ENCODE measurements at regions not wholly inside any gene's neighbourhood (a gene's known extent, or its start where the extent isn't known, plus 50 kb on each side); places are given as distances from the start of the nearest gene placed in this dataset.

GRCh38 chr9:79962836-79963235 lies 391.1 kb downstream of the TLE4 start (continued):
- TF ChIP-seq, protein P1, sequence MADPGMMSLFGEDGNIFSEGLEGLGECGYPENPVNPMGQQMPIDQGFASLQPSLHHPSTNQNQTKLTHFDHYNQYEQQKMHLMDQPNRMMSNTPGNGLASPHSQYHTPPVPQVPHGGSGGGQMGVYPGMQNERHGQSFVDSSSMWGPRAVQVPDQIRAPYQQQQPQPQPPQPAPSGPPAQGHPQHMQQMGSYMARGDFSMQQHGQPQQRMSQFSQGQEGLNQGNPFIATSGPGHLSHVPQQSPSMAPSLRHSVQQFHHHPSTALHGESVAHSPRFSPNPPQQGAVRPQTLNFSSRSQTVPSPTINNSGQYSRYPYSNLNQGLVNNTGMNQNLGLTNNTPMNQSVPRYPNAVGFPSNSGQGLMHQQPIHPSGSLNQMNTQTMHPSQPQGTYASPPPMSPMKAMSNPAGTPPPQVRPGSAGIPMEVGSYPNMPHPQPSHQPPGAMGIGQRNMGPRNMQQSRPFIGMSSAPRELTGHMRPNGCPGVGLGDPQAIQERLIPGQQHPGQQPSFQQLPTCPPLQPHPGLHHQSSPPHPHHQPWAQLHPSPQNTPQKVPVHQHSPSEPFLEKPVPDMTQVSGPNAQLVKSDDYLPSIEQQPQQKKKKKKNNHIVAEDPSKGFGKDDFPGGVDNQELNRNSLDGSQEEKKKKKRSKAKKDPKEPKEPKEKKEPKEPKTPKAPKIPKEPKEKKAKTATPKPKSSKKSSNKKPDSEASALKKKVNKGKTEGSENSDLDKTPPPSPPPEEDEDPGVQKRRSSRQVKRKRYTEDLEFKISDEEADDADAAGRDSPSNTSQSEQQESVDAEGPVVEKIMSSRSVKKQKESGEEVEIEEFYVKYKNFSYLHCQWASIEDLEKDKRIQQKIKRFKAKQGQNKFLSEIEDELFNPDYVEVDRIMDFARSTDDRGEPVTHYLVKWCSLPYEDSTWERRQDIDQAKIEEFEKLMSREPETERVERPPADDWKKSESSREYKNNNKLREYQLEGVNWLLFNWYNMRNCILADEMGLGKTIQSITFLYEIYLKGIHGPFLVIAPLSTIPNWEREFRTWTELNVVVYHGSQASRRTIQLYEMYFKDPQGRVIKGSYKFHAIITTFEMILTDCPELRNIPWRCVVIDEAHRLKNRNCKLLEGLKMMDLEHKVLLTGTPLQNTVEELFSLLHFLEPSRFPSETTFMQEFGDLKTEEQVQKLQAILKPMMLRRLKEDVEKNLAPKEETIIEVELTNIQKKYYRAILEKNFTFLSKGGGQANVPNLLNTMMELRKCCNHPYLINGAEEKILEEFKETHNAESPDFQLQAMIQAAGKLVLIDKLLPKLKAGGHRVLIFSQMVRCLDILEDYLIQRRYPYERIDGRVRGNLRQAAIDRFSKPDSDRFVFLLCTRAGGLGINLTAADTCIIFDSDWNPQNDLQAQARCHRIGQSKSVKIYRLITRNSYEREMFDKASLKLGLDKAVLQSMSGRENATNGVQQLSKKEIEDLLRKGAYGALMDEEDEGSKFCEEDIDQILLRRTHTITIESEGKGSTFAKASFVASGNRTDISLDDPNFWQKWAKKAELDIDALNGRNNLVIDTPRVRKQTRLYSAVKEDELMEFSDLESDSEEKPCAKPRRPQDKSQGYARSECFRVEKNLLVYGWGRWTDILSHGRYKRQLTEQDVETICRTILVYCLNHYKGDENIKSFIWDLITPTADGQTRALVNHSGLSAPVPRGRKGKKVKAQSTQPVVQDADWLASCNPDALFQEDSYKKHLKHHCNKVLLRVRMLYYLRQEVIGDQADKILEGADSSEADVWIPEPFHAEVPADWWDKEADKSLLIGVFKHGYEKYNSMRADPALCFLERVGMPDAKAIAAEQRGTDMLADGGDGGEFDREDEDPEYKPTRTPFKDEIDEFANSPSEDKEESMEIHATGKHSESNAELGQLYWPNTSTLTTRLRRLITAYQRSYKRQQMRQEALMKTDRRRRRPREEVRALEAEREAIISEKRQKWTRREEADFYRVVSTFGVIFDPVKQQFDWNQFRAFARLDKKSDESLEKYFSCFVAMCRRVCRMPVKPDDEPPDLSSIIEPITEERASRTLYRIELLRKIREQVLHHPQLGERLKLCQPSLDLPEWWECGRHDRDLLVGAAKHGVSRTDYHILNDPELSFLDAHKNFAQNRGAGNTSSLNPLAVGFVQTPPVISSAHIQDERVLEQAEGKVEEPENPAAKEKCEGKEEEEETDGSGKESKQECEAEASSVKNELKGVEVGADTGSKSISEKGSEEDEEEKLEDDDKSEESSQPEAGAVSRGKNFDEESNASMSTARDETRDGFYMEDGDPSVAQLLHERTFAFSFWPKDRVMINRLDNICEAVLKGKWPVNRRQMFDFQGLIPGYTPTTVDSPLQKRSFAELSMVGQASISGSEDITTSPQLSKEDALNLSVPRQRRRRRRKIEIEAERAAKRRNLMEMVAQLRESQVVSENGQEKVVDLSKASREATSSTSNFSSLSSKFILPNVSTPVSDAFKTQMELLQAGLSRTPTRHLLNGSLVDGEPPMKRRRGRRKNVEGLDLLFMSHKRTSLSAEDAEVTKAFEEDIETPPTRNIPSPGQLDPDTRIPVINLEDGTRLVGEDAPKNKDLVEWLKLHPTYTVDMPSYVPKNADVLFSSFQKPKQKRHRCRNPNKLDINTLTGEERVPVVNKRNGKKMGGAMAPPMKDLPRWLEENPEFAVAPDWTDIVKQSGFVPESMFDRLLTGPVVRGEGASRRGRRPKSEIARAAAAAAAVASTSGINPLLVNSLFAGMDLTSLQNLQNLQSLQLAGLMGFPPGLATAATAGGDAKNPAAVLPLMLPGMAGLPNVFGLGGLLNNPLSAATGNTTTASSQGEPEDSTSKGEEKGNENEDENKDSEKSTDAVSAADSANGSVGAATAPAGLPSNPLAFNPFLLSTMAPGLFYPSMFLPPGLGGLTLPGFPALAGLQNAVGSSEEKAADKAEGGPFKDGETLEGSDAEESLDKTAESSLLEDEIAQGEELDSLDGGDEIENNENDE (IDR thresholded peaks at IDR 0.05; ENCODE audit: insufficient replicate concordance, low read length): peak; percentile 87
- TF ChIP-seq FOSL1 (IDR thresholded peaks at IDR 0.05; ENCODE audit: insufficient read depth, low read depth, low read length) (no peak), MAFK (IDR thresholded peaks at IDR 0.05; ENCODE audit: low read depth, low read length) (no peak), CTBP2 (IDR thresholded peaks at IDR 0.05; ENCODE audit: borderline replicate concordance, insufficient read depth, insufficient read length, low read length) (no peak), POU5F1 (IDR thresholded peaks at IDR 0.05; ENCODE audit: low read depth, low read length) (peak; percentile 59; the same call in 1 of the 2 replicates), RAD21 (IDR thresholded peaks at IDR 0.05 in 1 of 2, conservative IDR thresholded peaks at IDR 0.05 in 1 of 2; ENCODE audit: low read depth in 2 of 2, low read length in 2 of 2) (no peak), SP1 (IDR thresholded peaks at IDR 0.05; ENCODE audit: low read depth, low read length) (no peak), CREB1 (IDR thresholded peaks at IDR 0.05) (no peak)
- TF ChIP-seq, protein P2, sequence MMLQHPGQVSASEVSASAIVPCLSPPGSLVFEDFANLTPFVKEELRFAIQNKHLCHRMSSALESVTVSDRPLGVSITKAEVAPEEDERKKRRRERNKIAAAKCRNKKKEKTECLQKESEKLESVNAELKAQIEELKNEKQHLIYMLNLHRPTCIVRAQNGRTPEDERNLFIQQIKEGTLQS (IDR thresholded peaks at IDR 0.05; ENCODE audit: insufficient read depth, low read depth, low read length): no peak
